KBM-7 (cell line): ENCODE measurements at regions not wholly inside any gene's neighbourhood (a gene's known extent, or its start where the extent isn't known, plus 50 kb on each side); places are given as distances from the start of the nearest gene placed in this dataset.
"Not testable (repeated sequence)": the region's sequence is repeated elsewhere in the genome, so short reads cannot be mapped to it uniquely, and the experiment has no call there.

Experiments
- DNase-seq: peaks from one replicate; pipeline ENCODE4 v3.0.0-alpha.2; 2015
- in situ Hi-C: fragments of 300-500 bp; cut with MboI; formaldehyde crosslinking; loops from 2 replicates; pipeline ENCODE4 v1.14.3; 2020; ENCODE audit warnings: low sequenced_read_pairs, low pct_unique_long_range_greater_than_20kb, mixed read lengths

DNA sequence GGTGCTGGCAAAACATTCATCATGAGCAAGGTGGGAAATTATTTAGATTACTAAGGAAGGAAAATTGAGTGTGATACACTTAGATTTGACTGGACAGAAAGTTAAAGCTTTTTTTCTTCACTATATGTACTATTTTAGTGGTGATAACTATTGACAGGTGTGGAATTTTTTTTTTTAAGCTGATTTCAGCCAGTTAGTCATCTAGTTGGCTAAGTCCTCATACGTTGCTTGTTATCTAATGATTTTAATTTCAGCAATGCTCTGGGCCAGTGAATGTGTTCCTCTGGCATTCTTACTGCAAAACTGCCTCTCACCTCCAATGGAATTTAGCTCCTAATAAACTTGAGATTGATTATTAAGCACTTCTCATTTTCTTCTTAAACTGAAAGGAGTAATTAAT, 1223.2 kb upstream of the ACVR2A start:
- DNase-seq = no peak
- in situ Hi-C loops = no loop called here

DNA sequence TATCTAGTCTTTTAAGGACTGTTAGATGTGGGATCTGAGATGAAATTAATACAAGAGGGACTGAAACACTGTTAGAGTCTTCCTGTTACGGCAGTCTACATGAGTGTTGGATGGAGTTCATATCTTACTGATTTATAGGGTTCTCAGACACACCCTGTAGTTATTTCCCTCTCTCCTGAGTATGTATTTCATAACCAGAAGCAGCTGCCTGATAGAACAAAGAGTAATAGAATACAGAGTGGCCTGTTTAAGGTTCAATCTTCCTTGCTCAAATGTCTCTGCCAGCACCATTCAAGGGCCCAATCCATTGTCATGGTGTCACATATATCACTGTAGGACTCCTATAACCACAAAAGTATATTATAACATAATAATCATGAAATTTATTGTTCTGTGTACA, 1229.1 kb upstream of the ACVR2A start:
- in situ Hi-C loops = no loop called here
- DNase-seq = no peak

DNA sequence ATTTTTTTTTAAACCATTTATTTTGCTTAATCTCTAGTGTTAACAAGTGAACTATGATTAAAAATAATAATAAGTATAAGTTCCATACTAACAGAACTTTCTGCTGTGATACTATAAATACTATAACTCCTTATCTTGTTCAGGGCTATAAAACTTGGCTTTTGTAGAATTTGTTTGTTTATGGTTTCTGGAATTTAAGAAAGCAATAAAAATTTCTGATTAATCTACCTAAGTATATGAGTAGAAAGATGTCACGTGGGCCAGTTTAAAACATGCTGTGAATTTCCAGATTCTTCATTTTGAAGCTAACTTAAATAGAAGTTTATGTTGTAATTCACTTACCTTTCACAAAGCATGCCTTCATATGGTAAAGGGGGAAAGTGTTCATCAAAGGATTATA, 1236.3 kb upstream of the ACVR2A start:
- no peak for DNase-seq
- in situ Hi-C loops = no loop called here

DNA sequence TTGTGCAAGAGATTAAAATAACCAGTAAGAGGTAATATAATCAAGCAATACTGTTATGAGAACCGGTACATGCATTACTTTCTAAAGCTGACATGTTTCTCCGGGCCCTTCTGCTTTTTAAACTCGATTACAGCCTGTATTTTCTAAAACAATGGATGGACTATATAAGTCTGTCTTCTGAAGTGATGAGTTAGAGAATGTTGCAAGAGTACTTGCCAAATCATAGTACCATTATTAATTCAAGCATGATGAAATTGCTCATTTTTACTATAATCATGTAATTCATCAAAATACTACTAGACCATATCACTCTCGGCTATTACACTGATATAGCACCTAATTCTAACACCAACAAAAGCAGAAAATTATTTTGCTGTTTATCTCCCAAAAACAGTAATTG, 1240.3 kb upstream of the ACVR2A start:
- no peak for DNase-seq
- in situ Hi-C loops = no loop called here

DNA sequence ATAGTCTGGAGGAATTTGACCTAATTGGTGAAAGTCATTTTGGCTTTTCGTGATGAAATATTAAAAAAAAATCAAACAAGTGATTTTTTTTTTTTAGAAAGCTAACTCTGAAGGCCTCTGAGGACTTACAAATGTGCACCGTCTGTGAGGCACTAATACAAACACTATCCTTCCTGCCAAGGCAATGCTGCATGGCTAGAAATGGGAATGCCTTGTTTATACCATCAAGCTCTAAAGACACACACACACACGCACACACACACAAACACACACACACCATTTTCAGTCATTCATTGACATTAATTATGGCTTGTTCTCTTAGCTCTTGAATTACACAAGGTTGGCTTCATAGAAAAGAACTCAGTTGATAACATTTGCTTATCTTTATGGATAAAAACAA, 1242.0 kb upstream of the ACVR2A start:
- no peak for DNase-seq
- in situ Hi-C loops = no loop called here

DNA sequence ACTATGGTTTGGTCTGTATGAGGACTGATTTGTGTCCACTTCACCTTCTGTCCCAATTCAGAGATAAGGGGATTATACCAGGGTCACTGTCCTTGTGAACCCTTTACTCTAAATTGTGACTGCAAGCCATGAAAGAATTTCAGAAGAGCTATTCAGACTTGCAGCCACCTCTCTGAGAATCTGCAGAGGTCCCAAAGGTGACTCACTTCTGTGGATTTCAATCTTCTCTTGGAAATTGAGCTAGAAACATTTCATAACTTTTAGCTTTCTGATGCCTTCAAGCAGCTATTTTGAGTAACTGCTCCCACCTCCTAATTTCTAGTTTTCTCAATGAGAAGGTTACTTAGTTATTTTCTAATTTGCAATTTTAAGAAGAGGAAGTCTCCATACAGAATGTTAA, 1242.4 kb upstream of the ACVR2A start:
- in situ Hi-C loops = no loop called here
- no peak for DNase-seq

DNA sequence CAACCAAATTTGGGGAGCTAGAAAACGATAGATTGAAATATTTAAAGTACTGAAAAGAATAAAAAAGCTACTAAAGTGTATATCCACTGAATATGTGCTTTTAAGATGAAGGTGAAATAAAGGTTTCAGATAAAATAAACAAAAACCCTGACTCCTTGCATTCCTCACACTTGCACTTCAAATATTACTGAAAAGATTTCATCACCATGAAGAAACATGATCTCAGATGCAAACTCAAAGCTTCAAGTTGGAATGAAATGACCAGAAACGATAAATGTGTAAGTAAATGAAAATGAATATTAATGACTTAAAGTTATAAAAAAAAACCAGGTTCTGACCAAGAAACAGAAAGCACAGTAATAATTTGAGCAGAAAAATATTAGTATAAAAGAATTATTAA, 1246.0 kb upstream of the ACVR2A start:
- in situ Hi-C loops = no loop called here
- no peak for DNase-seq

DNA sequence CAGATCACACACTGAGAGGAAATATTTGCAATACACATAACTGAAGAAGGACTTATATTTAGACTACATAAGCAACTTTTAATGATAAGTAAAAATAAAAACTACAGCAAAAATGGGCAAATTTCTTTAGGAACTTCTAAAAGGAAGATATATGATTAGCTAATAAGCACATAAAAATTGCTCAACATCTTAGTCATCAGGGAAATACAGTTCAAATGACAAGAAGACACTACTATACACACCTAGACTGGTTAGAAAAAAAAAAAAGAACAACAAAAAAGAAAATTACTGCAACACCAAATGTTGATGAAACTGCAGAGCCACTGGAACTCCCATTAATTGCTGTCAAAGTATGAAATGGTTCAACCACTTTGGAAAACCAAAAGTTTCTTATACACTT, 1247.5 kb upstream of the ACVR2A start:
- no peak for DNase-seq
- in situ Hi-C loops = no loop called here

DNA sequence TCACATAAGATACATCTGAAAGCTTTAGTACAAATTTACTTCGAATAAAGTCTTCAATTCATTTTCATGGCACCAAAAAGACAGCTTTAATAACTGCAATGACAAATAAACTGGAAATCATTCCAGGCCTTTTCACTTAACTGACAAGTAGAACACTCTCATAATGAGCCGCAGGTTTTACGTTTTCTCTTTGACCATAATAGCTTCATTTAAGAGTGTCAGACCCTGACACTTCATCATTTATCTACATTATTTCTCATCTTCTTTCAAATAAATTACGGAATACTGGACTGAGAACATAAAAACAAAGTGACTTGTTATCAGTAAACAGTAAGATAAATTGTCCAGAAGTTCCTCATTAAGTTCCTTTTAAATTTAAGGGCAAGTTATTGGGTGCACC, 1252.9 kb upstream of the ACVR2A start:
- no peak for DNase-seq
- in situ Hi-C loops = no loop called here

DNA sequence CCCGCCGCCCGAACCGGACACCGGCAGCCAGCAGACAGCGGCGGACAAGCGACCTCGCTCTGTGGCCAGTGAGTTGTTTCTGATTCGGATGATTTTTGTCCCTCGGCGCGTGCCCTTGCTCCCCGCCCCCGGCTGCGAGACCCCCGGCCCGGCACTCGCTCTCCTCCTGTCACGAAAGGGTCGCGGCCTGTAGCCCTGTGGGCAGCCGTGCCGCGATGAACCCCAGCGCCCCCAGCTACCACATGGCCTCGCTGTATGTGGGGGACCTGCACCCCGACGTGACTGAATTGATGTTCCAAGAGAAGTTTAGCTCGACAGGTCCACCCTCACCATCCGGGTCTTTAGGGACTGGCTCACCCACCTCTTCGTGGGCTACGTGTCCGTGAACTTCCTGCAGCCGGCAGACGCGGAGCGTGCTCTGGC, 1257.5 kb upstream of the ACVR2A start:
- DNase-seq = no peak
- in situ Hi-C loops = no loop called here

DNA sequence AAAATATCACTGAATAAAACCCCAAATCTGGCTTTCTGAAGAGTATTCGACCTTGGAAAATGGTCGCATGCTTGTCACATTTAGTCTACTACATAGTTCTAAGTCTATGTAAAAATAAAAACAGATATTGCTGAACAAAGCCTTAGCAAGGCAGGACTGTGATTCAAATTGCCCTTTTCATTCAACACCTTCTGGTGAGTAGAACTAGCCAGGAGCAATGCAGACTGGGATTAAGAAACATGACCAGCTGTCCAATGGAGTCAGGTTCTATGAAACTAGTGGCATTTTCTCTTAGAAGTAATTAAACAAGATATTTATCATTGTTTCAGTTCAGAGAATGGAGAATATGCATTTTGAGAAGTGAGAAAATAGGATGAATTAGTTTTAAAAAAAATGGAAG, 1260.5 kb upstream of the ACVR2A start:
- in situ Hi-C loops = no loop called here
- no peak for DNase-seq

DNA sequence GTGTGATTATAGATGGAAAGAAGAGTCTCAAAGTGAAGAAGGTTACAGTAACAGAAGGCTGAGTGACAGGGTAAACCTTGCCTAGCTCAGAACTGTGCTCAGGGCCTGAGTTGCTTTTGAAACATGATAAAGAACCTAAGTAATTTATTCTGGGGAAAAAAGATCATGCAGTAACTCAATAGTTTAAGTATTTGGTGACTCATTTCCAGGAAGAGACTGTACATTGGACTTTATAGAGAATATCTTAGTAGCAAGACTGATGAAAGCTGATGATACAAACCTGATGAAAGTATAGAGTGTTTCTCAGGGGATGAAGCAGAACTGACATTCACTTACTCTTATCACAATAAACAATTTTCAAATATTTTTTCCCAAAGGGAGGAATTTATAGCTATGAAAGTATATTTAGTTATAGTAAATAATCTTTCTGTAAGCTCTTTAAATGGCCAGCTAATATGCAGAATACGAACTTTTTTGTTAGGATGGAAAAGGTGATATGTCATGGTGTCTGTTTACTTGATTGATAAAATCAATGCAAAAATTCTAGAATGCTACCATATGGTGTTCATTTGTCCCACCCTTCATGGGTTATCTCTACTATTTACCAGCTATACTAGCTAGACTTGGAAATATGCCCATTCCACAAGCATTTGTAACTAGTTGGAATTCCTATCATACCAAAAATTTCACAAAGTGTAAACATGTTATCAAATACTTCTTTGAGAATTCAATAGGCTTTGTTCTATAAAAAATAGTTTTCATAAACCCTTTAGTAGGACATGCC, 1265.5 kb upstream of the ACVR2A start:
- in situ Hi-C loops = no loop called here
- no peak for DNase-seq

DNA sequence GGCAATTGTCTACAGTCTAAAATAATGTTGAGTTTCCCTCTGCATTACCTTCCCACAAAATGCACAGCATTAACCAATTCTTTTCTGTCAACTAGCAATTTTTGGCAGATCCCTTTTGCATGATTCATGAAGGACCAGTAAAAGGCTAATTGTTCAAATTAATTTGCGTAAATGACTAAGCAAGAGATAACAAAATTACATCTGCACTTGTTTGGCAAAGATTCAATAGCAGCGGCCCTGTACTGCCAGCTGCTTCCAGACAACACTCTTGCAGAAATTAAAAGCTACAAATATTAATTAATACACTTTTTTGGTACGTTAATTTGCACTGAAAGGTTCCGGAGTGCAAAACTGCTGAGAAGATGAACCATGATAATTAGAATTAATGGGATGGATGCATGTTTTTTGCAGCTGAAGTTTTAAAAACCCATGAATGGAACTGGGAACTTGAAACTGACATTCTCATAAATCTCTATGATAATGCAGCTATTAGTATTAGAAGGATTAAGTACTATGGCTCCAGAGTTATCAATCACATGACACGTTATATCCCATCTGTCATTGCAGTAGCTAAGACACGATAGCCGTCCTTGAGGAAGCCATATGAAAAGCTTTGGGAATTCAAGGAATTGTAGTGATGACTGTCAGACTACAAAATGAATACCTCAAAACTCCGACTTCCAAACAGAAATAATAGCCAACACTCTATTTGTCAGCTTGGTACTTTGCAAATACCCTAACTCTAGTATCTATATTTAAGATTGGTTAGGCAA, 1268.3 kb upstream of the ACVR2A start:
- DNase-seq = no peak
- in situ Hi-C loops = no loop called here

DNA sequence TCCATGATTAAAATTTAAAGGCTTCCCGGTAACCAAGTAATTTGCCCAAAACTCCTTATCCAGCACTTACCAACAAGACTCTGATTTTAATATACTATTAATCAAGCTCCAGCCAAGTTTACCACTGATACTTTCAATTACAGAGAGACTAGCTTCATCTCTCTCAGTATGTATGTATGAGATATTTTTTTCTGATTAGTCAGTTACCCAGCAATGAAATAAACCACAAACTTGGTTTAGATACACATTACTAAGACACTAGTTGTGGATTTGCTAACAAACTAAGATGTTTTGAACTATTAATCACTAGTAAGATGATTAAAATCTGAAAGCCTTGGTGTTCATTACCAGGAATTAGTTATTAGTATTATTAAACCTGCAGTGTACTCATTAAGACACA, 1272.2 kb upstream of the ACVR2A start:
- no peak for DNase-seq
- in situ Hi-C loops = no loop called here

DNA sequence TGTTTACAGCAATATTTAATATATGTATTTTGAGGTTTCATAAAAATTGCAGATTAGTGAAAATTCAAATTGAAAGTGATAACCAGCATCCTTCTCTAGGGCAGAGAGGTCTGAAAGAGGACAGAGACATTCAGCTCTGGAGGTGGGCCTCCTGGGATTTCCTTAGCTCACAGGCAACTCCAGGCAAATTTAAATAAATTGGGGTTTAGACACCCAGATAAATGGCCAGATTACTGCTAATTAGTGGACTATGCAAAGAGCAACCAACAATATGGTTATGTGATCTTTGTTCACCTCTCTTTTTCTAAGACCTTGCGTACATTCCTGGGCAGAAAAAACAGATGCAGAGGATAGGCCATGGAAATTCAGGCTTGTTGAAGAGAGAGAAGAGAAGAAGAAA, 1282.8 kb upstream of the ACVR2A start:
- in situ Hi-C loops = no loop called here
- DNase-seq = no peak

DNA sequence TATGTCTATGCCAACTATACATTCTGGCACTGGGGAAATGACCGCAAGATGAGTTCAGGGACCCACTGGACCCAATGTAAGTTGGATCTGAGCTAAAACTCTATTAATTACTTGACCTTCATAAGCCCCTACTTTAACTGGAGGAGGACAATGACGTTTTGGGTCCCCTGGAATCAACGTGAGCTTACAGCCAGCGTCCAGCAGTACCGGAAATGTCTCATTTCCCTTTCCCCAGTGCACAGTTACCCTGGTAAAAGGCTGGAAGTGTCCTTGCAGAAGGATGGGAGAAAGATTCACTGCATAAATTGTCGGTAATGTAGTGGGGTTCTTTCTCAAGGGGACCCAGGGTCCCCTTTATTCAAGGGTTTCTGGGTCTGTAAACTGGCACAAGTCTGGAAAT, 1297.6 kb upstream of the ACVR2A start:
- in situ Hi-C loops = no loop called here
- no peak for DNase-seq

DNA sequence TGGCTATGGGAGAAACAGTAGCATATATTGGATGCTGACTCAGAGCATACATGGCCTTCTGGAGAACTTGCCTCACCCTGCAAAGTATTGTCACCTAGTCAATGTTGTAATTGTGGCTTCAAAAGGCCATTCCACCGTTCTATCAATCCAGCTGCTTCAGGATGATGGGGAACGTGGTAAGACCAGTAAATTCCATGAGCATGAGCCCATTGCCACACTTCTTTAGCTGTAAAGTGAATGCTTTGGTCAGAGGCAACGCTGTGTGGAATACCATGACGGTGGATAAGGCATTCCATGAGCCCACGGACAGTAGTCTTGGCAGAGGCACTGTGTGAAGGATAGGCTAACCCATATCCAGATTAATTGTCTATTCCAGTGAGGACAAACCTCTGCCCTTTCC, 1300.1 kb upstream of the ACVR2A start:
- in situ Hi-C loops = no loop called here
- no peak for DNase-seq

DNA sequence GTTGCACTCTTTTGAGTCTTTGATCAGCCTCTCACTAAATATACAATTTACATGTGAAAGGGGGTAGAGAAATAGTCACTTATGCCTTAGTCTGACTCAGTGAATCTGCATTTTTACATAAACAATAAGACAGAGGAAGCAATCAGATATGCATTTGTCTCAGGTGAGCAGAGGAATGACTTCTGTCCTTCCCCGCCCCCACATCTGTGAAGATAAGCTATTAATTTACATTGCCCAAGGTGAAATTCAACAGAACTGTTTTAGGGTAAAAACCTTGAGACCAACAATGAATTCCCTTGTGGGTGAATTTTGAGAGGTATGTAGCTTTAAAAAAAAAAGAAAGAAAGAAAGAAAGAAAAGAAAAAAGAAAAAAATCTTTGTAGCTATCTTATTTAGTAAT, 1302.9 kb upstream of the ACVR2A start:
- in situ Hi-C loops = no loop called here
- no peak for DNase-seq

DNA sequence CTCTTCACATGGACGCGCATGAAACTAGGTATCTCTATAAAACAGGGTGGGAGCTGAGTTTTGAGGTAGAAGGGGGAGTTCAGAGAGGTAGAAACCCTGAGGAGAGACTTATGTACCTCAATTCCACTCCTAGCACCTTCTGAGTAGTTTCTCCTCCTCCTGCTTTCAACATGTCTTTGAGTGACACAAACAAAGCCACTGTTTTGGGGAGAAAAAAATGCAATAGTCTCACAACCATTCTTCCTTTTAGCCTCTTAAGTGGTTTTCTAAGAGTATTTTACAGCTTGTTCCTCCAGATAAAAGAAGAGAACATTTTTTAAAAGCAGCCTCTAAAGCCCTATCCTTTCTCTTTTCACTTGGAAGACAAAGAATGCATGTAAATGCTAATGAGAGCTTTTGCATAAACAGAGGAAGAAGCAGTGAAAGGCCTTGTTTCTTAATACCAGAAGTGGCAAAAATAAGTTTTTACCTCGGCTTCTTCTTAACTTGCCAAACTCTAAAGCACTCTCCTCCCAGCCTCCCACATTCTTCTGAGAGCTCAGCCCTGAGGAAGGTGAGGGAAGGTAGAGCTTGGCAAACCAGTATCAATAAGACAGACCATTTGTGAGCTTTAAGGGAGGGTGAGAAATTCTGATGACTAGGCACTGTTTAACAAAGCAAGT, 1304.4 kb upstream of the ACVR2A start:
- no peak for DNase-seq

DNA sequence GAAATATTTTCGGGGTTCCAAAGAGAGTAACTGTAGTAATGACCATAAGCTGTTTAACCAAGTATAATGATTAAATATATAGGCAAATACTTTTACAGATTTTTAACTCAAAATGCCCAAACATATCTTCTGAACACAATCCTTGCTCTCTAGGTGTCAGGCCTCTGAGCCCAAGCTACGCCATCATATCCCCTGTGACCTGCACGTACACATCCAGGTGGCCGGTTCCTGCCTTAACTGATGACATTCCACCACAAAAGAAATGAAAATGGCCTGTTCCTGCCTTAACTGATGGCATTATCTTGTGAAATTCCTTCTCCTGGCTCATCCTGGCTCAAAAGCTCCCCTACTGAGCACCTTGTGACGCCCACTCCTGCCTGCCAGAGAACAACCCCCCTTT, 1305.1 kb upstream of the ACVR2A start:
- in situ Hi-C loops, DNase-seq: not testable (repeated sequence)

More for the DNA sequence above, 1304.4 kb upstream of the ACVR2A start:
- in situ Hi-C loops = no loop called here
